WI38 (cell line): ENCODE measurements at regions not wholly inside any gene's neighbourhood (a gene's known extent, or its start where the extent isn't known, plus 50 kb on each side); places are given as distances from the start of the nearest gene placed in this dataset.

Experiments
- H3K4me3 ChIP-seq: 2 replicates; pipeline ENCODE4 v1.5.1; 2011; ENCODE audit warnings: low read depth, mild to moderate bottlenecking, control low read depth, low read length
- CTCF ChIP-seq: IDR thresholded peaks from 2 replicates; pipeline ENCODE4 v1.5.1; 2012; ENCODE audit warnings: low read depth, mild to moderate bottlenecking, control low read depth, low read length

- TF ChIP-seq CTCF: no peak
- H3K4me3 ChIP-seq: no peak overlapping the region
These were observed 458.5 kb downstream of the MTX2 start for GRCh38 chr2:176727696-176728095.

- TF ChIP-seq CTCF: no peak
These were observed 460.7 kb downstream of the MTX2 start for GRCh38 chr2:176729706-176730569.

GRCh38 chr2:176732780-176733179 lies 463.5 kb downstream of the MTX2 start:
- no peak overlapping the region for H3K4me3 ChIP-seq
- TF ChIP-seq CTCF: no peak

More at GRCh38 chr2:176729706-176730569, 460.7 kb downstream of the MTX2 start:
- no peak overlapping the region for H3K4me3 ChIP-seq

GRCh38 chr2:176733698-176734430 lies 464.6 kb downstream of the MTX2 start:
- no peak overlapping the region for H3K4me3 ChIP-seq
- no peak for TF ChIP-seq CTCF

- H3K4me3 ChIP-seq: no peak overlapping the region
- no peak for TF ChIP-seq CTCF
These were observed 465.6 kb downstream of the MTX2 start for GRCh38 chr2:176734868-176735267.

GRCh38 chr2:176742271-176742670 lies 470.3 kb upstream of the HNRNPA3 start:
- TF ChIP-seq CTCF: no peak
- H3K4me3 ChIP-seq: no peak overlapping the region

GRCh38 chr2:176743671-176744070 lies 468.9 kb upstream of the HNRNPA3 start:
- TF ChIP-seq CTCF: no peak
- no peak overlapping the region for H3K4me3 ChIP-seq
